HepG2 (cell line): ENCODE measurements at regions not wholly inside any gene's neighbourhood (a gene's known extent, or its start where the extent isn't known, plus 50 kb on each side); places are given as distances from the start of the nearest gene placed in this dataset.

Experiments used
- ATAC-seq: fragments of 200-7000 bp; cut with Tn5 transposase; 3 replicates; pipeline ENCODE4 v1.9.1; 2020; ENCODE audit warnings: mild to moderate bottlenecking, moderate library complexity
- BruUV-seq: library from RNA; stranded (reverse); fragments of 400-500 nt; replicated peaks from 2 replicates; lab custom pipeline; 2021; lab: Mats Ljungman, UMichigan
- CTCF ChIA-PET: fragments of 300-600 bp; formaldehyde crosslinking; extraction: SDS; loops from one replicate; lab custom pipeline; 2021; ENCODE audit warnings: low total read pairs, inconsistent platforms, low intra/inter-chr PET ratio; lab: Yijun Ruan, JAX
- POLR2A ChIA-PET: fragments of 350-600 bp; sonication (Branson Sonifier 250); formaldehyde crosslinking; loops from one replicate; lab custom pipeline; 2020; ENCODE audit warnings: antibody characterized with exemption, inconsistent platforms; lab: Yijun Ruan, JAX
- DNase-seq: peaks from one replicate; pipeline ENCODE4 v3.0.0-alpha.2; 2015; ENCODE audit warnings: low spot score
- FAIRE-seq: peaks from 3 replicates; lab custom pipeline; 2011; peaks lifted over from hg19 to GRCh38; lab: Jason Lieb, UNC
- H2AFZ ChIP-seq: one replicate; pipeline ENCODE4 v1.6.1; 2011; ENCODE audit warnings: low read length, inconsistent platforms
- H3K27ac ChIP-seq: fragments of 300-600 bp; 3 replicates; pipeline ENCODE4 v1.8.0; 2011; ENCODE audit warnings: mixed run types, mild to moderate bottlenecking, mixed read lengths, low read length, inconsistent platforms; ENCODE audit not compliant: insufficient read depth; ENCODE audit errors: extremely low read length
- H3K27me3 ChIP-seq, 2 experiments: fragments of 200-600 bp in 1 of 2; 2 replicates in 1 of 2; 3 replicates in 1 of 2; pipeline versions ENCODE4 v1.6.0 to v1.8.0; 2011; ENCODE audit warnings: low read length in 2 of 2, mild to moderate bottlenecking in 2 of 2, moderate library complexity in 2 of 2, inconsistent platforms in 1 of 2; ENCODE audit not compliant: insufficient read depth in 2 of 2, control insufficient read depth in 1 of 2
- H3K36me3 ChIP-seq, 2 experiments: fragments of 200-600 bp in 1 of 2; replicated peaks in 1 of 2; 2 replicates in 1 of 2; 3 replicates in 1 of 2; pipeline versions ENCODE4 v1.5.1 to v1.8.0; 2011; ENCODE audit warnings: low read length in 2 of 2, inconsistent platforms in 1 of 2; ENCODE audit not compliant: insufficient read depth in 2 of 2, control insufficient read depth in 1 of 2
- H3K4me1 ChIP-seq: 2 replicates; pipeline ENCODE4 v1.5.1; 2012; ENCODE audit warnings: low read length, inconsistent platforms; ENCODE audit not compliant: insufficient read depth
- H3K4me2 ChIP-seq: 2 replicates; pipeline ENCODE4 v1.6.0; 2011; ENCODE audit warnings: low read depth, low read length, inconsistent platforms
- H3K4me3 ChIP-seq, 3 experiments: fragments of 200-600 bp in 1 of 3; sonication (generic), shearing (Covaris generic) in 1 of 3; replicated peaks in 1 of 3; 2 replicates each; pipeline ENCODE4 v1.5.1; 2011 to 2016; ENCODE audit warnings: low read length in 3 of 3, inconsistent platforms in 2 of 3, low read depth in 2 of 3, mild to moderate bottlenecking in 2 of 3, control low read depth in 1 of 3, mixed read lengths in 1 of 3; ENCODE audit not compliant: insufficient read depth in 1 of 3
- H3K79me2 ChIP-seq: one replicate; pipeline ENCODE4 v1.6.1; 2011; ENCODE audit warnings: low read length, inconsistent platforms; ENCODE audit not compliant: insufficient read depth
- H3K9ac ChIP-seq: 2 replicates; pipeline ENCODE4 v1.6.0; 2011; ENCODE audit warnings: mild to moderate bottlenecking, low read depth, low read length, inconsistent platforms; ENCODE audit not compliant: insufficient read depth
- H3K9me3 ChIP-seq: 2 replicates; pipeline ENCODE4 v1.5.1; 2012; ENCODE audit warnings: mild to moderate bottlenecking, low read length
- H4K20me1 ChIP-seq: 2 replicates; pipeline ENCODE4 v1.6.0; 2011; ENCODE audit warnings: inconsistent platforms, mild to moderate bottlenecking, low read length, moderate library complexity; ENCODE audit not compliant: insufficient read depth
- E2F2 ChIP-seq: sonication (generic); formaldehyde crosslinking; IDR thresholded peaks from 2 replicates; pipeline ENCODE4 v1.4.0; 2020; ENCODE audit warnings: missing genetic modification reagents, borderline replicate concordance
- ELF1 ChIP-seq: sonication (generic); formaldehyde crosslinking; IDR thresholded peaks from 2 replicates; pipeline ENCODE4 v1.4.0; 2020; ENCODE audit warnings: missing genetic modification reagents
- IRX3 ChIP-seq: sonication (generic); formaldehyde crosslinking; IDR thresholded peaks from 2 replicates; pipeline ENCODE4 v1.8.1; 2023; ENCODE audit warnings: mild to moderate bottlenecking, low read depth, missing genetic modification reagents, borderline replicate concordance
- MAF1 ChIP-seq: sonication (generic); formaldehyde crosslinking; IDR thresholded peaks from 2 replicates; pipeline ENCODE4 v1.5.0; 2020; ENCODE audit warnings: missing genetic modification reagents, borderline replicate concordance
- MNT ChIP-seq: fragments of 450-650 bp; IDR thresholded peaks from 2 replicates; pipeline ENCODE4 v1.6.1; 2016
- MTA1 ChIP-seq: sonication (generic); formaldehyde crosslinking; IDR thresholded peaks from 2 replicates; pipeline ENCODE4 v1.4.0; 2020; ENCODE audit warnings: missing genetic modification reagents, mild to moderate bottlenecking, borderline replicate concordance
- SMC3 ChIP-seq: IDR thresholded peaks from 2 replicates; pipeline ENCODE4 v1.6.1; 2011; ENCODE audit warnings: low read length, improper control_type of control experiment
- SSRP1 ChIP-seq: IDR thresholded peaks from 2 replicates; pipeline ENCODE4 v1.6.1; 2016; ENCODE audit warnings: control low read depth
- ZFYVE20 ChIP-seq: sonication (generic); formaldehyde crosslinking; IDR thresholded peaks from 2 replicates; pipeline ENCODE4 v1.8.0; 2023; ENCODE audit warnings: low read depth, mild to moderate bottlenecking, moderate library complexity, missing genetic modification reagents, borderline replicate concordance
- ZNF816 ChIP-seq: sonication (generic); formaldehyde crosslinking; IDR thresholded peaks from 2 replicates; pipeline ENCODE4 v1.8.0; 2022; ENCODE audit warnings: missing genetic modification reagents, mild to moderate bottlenecking, borderline replicate concordance
- ZNF839 ChIP-seq: sonication (generic); formaldehyde crosslinking; IDR thresholded peaks from 2 replicates; pipeline ENCODE4 v1.4.0; 2020; ENCODE audit warnings: missing genetic modification reagents, mild to moderate bottlenecking, borderline replicate concordance
- ZSCAN25 ChIP-seq: sonication (generic); formaldehyde crosslinking; IDR thresholded peaks from 2 replicates; pipeline ENCODE4 v1.8.0; 2022; ENCODE audit warnings: mild to moderate bottlenecking, missing genetic modification reagents
- WGBS: methylation state at CpG from one replicate; pipeline ENCODE4 v1.1.6; 2017; ENCODE audit warnings: low lambda C conversion rate; 5-methylcytosine and 5-hydroxymethylcytosine counted together
- in situ Hi-C: cut with HindIII; loops from 2 replicates; pipeline ENCODE4 v1.10.0; 2017; ENCODE audit warnings: low pct_unique_long_range_greater_than_20kb; ENCODE audit not compliant: extremely low pct_ligation_motif_present
- intact Hi-C: fragments of 100-400 bp; cut with micrococcal nuclease; formaldehyde crosslinking; loops from one replicate; pipeline ENCODE4 v1.10.0; 2022; ENCODE audit not compliant: unreplicated experiment

- ChIA-PET POLR2A (no interaction called here), CTCF (no interaction called here)
- Histone ChIP-seq H3K27ac (no peak overlapping the region), H2AFZ (no peak overlapping the region), H3K9me3 (no peaks in the 10 kb centered on the region), H3K4me1 (peaks cover 39% of the 10 kb centered on the region), H4K20me1 (no peaks in the 10 kb centered on the region), H3K4me3 (no peak overlapping the region), H3K36me3 (no peaks in the 10 kb centered on the region), H3K4me2 (no peak overlapping the region), H3K9ac (no peak overlapping the region), H3K79me2 (no peaks in the 10 kb centered on the region), H3K27me3 (peaks cover 1 to 6% of the 10 kb centered on the region in 2 experiments; a peak in 2 of 5 replicates)
- DNase-seq = no peak
- intact Hi-C loops (no loop called here), in situ Hi-C loops (no loop called here)
- TF ChIP-seq ZNF839 (CRISPR knock-in tag) (no peak), MTA1 (CRISPR knock-in tag) (no peak), ZNF816 (no peak), IRX3 (CRISPR knock-in tag) (no peak), ZSCAN25 (CRISPR knock-in tag) (no peak), SMC3 (no peak), ELF1 (CRISPR knock-in tag) (no peak), MNT (no peak), E2F2 (CRISPR knock-in tag) (no peak), ZFYVE20 (CRISPR knock-in tag) (no peak), SSRP1 (no peak), MAF1 (no peak)
- 10% methylated on average over 4 of the region's 4 CpGs for WGBS
- no peak for FAIRE-seq
- no TSS peak for BruUV-seq
- no peak for ATAC-seq
Measured at GRCh38 chr1:224500796-224501195, 66.2 kb upstream of the WDR26 start.
